Hepatocyte (in vitro differentiated cells): ENCODE measurements at regions not wholly inside any gene's neighbourhood (a gene's known extent, or its start where the extent isn't known, plus 50 kb on each side); places are given as distances from the start of the nearest gene placed in this dataset.

Source experiments
- EZH2 ChIP-seq: fragments of 200-600 bp; sonication (generic); IDR thresholded peaks from 2 replicates; pipeline ENCODE4 v1.6.1; 2016; ENCODE audit warnings: antibody characterized with exemption, mild to moderate bottlenecking, borderline replicate concordance
- EZH2phosphoT487 ChIP-seq: fragments of 200-600 bp; sonication (generic); IDR thresholded peaks from one replicate; pipeline ENCODE4 v1.6.1; 2018; ENCODE audit warnings: antibody characterized with exemption, mild to moderate bottlenecking, low read depth, moderate library complexity; ENCODE audit not compliant: unreplicated experiment, severe bottlenecking
- TF ChIP-seq, protein P1 (sequence below): fragments of 200-600 bp; sonication (generic); IDR thresholded peaks from 2 replicates; pipeline ENCODE4 v1.5.1; 2016; ENCODE audit warnings: antibody characterized with exemption, mild to moderate bottlenecking; ENCODE audit not compliant: poor library complexity

DNA sequence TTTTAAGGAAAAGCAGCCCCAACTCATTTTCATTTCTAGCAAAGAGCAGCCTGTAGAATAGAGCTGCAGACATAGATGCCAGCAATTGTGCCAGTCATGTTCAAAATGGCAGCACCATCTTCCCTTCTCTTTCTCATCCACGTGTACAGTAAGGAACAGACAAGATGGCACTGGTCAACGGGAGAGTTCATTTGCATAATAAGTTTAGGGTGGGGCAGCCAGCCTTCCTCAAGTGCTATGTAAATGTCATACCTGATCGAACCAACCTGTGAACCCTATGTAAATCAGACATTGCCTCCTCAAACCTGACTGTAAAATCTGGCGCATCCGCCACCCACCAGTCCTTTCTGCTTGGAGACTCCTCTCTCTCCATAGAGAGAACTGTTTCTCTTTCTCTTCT lies 150.0 kb upstream of the CDH13 start:
- TF ChIP-seq, protein P1, sequence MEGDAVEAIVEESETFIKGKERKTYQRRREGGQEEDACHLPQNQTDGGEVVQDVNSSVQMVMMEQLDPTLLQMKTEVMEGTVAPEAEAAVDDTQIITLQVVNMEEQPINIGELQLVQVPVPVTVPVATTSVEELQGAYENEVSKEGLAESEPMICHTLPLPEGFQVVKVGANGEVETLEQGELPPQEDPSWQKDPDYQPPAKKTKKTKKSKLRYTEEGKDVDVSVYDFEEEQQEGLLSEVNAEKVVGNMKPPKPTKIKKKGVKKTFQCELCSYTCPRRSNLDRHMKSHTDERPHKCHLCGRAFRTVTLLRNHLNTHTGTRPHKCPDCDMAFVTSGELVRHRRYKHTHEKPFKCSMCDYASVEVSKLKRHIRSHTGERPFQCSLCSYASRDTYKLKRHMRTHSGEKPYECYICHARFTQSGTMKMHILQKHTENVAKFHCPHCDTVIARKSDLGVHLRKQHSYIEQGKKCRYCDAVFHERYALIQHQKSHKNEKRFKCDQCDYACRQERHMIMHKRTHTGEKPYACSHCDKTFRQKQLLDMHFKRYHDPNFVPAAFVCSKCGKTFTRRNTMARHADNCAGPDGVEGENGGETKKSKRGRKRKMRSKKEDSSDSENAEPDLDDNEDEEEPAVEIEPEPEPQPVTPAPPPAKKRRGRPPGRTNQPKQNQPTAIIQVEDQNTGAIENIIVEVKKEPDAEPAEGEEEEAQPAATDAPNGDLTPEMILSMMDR, result no peak
- TF ChIP-seq EZH2, result no peak
- no peak for TF ChIP-seq EZH2phosphoT487
